ENCODE measurements at regions not wholly inside any gene's neighbourhood (a gene's known extent, or its start where the extent isn't known, plus 50 kb on each side); places are given as distances from the start of the nearest gene placed in this dataset.
"Not testable (repeated sequence)": the region's sequence is repeated elsewhere in the genome, so short reads cannot be mapped to it uniquely, and the experiment has no call there.

DNA sequence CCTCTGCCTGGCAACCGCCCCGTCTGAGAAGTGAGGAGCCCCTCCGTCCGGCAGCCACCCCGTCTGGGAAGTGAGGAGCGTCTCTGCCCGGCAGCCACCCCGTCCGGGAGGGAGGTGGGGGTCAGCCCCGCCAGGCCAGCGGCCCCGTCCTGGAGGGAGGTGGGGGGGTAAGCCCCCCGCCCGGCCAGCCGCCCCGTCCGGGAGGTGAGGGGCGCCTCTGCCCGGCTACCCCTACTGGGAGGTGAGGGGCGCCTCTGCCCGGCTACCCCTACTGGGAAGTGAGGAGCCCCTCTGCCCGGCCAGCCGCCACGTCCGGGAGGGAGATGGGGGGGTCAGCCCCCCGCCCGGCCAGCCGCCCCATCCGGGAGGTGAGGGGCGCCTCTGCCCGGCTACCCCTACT is 67.1 kb downstream of the ZC3H11B start:
- FAIRE-seq; POLR2A ChIA-PET (ENCODE audit: partially characterized antibody): not testable (repeated sequence)
- 90% methylated on average over 2 of the region's 31 CpGs; no CpG with 5 or more reads in 1 of the 2 experiments for WGBS, 2 experiments (ENCODE audit: extremely low coverage in 1 of 2, insufficient coverage in 1 of 2, insufficient read length in 1 of 2, insufficient replicate concordance in 2 of 2, low coverage in 1 of 2, low lambda C conversion rate in 2 of 2, missing lambda C conversion rate in 1 of 2)

More for the DNA sequence above, 67.1 kb downstream of the ZC3H11B start:
- H4K20me1 ChIP-seq (replicated peaks in 1 of 2; ENCODE audit: control insufficient read depth in 1 of 2, insufficient read depth in 2 of 2, low read length in 2 of 2); H3K36me3 ChIP-seq (ENCODE audit: control insufficient read depth in 2 of 4, insufficient read depth in 4 of 4, low read length in 3 of 4); H2BK5ac ChIP-seq (ENCODE audit: low read depth, low read length); H3K4ac ChIP-seq (replicated peaks; ENCODE audit: insufficient read length, low read depth, low read length); H3K18ac ChIP-seq (ENCODE audit: extremely low read depth, low read length); H3K4me1 ChIP-seq (replicated peaks in 1 of 4; ENCODE audit: control insufficient read depth in 3 of 4, insufficient read depth in 4 of 4, low read length in 3 of 4); H3K9me3 ChIP-seq (ENCODE audit: insufficient read depth in 2 of 2, low read depth in 1 of 2, low read length in 1 of 2); H2BK12ac ChIP-seq (ENCODE audit: low read depth, low read length); H3K27ac ChIP-seq (ENCODE audit: low read depth, low read length); H3K23ac ChIP-seq (ENCODE audit: insufficient read length); H3K79me2 ChIP-seq (ENCODE audit: control insufficient read depth in 1 of 2, insufficient read depth in 2 of 2, low read length in 2 of 2); CTCF ChIA-PET (ENCODE audit: partially characterized antibody); H4K8ac ChIP-seq (ENCODE audit: extremely low read depth, insufficient read depth, low read length); H3K4me3 ChIP-seq (ENCODE audit: extremely low read depth in 1 of 4, insufficient read depth in 2 of 4, low read depth in 3 of 4, low read length in 4 of 4); H3K4me2 ChIP-seq (ENCODE audit: insufficient read depth in 1 of 2, low read depth in 2 of 2, low read length in 2 of 2); H2BK15ac ChIP-seq (ENCODE audit: low read length); H3K56ac ChIP-seq (replicated peaks; ENCODE audit: insufficient read length, low read depth, low read length); H2AK5ac ChIP-seq (ENCODE audit: low read depth, low read length); H3K79me1 ChIP-seq (ENCODE audit: low read depth, low read length); DNase-seq (ENCODE audit: low read depth in 1 of 2, low spot score in 2 of 2); H3K27me3 ChIP-seq (replicated peaks in 1 of 4; ENCODE audit: control insufficient read depth in 3 of 4, extremely low read depth in 1 of 4, insufficient read depth in 3 of 4, low read length in 3 of 4); H4K91ac ChIP-seq (replicated peaks; ENCODE audit: insufficient read length, low read length); H4K5ac ChIP-seq (ENCODE audit: insufficient read length, low read depth, low read length); H2AFZ ChIP-seq (ENCODE audit: low read length); H3K23me2 ChIP-seq (ENCODE audit: low read depth, low read length); H2BK20ac ChIP-seq (ENCODE audit: low read length); H2BK120ac ChIP-seq (replicated peaks; ENCODE audit: low read depth, low read length); H3K9ac ChIP-seq (replicated peaks in 1 of 4; ENCODE audit: extremely low read depth in 1 of 4, low read depth in 3 of 4, low read length in 3 of 4); H3K14ac ChIP-seq (ENCODE audit: insufficient read length): not testable (repeated sequence)
